ENCODE measurements at regions not wholly inside any gene's neighbourhood (a gene's known extent, or its start where the extent isn't known, plus 50 kb on each side); places are given as distances from the start of the nearest gene placed in this dataset.

- DNase-seq = no peak
Measured at GRCh38 chr5:52731274-52732027, 56.3 kb upstream of the ITGA1 start.

GRCh38 chr5:52734557-52734956 lies 53.2 kb upstream of the ITGA1 start:
- no peak for DNase-seq

DNA sequence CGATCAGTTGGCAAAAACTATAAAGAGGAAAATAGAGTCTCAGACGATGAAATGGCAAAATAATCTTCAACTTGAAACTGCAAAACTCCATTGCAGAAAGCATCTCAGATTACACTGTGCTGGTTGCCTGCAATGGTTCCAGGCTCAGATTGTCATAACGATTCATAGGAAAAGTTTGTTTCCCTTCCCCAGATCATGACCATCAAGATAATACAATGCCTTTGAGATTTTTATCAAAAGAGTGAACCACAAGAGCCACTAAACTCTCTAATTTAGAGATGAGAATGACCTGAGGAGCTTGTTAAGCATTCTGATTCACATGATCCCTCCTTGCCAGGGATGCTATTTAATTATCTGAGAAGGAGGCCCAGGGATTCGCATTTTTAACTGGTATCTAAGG lies 52.6 kb upstream of the ITGA1 start:
- DNase-seq = no peak
